ENCODE measurements at regions not wholly inside any gene's neighbourhood (a gene's known extent, or its start where the extent isn't known, plus 50 kb on each side); places are given as distances from the start of the nearest gene placed in this dataset.

- BruUV-seq (replicated peaks) = no TSS peak
- no peak overlapping the region for H3K4me3 Mint-ChIP-seq (ENCODE audit: unreplicated experiment)
- H3K36me3 Mint-ChIP-seq (ENCODE audit: insufficient read depth, unreplicated experiment) = no peaks in the 10 kb centered on the region
- no peak overlapping the region for H3K4me3 ChIP-seq (ENCODE audit: low read depth, low read length)
- H3K27ac Mint-ChIP-seq (ENCODE audit: unreplicated experiment) = no peak overlapping the region
- intact Hi-C loops (cut with micrococcal nuclease; ENCODE audit: unreplicated experiment) = no loop called here
- POLR2A ChIA-PET = no interaction called here
- DNase-seq = no peak
- TF ChIP-seq CTCF (IDR thresholded peaks at IDR 0.05; ENCODE audit: insufficient read depth in 1 of 2, low read depth in 1 of 2, low read length in 1 of 2, severe bottlenecking in 1 of 2, unreplicated experiment in 1 of 2) = no peak
- H3K27me3 Mint-ChIP-seq (ENCODE audit: insufficient read depth, unreplicated experiment) = peaks cover 42% of the 10 kb centered on the region
- H3K9me3 ChIP-seq = no peaks in the 10 kb centered on the region
- H3K4me1 Mint-ChIP-seq (ENCODE audit: low read depth, unreplicated experiment) = peaks cover 5% of the 10 kb centered on the region
- no peaks in the 10 kb centered on the region for H3K36me3 ChIP-seq (ENCODE audit: control insufficient read depth, insufficient read depth, low read length)
- no peaks in the 10 kb centered on the region for H3K4me1 ChIP-seq
- H3K27me3 ChIP-seq (replicated peaks; ENCODE audit: control insufficient read depth, insufficient read depth, low read length) = peaks cover 6% of the 10 kb centered on the region
- CTCF ChIA-PET = no interaction called here
- H3K9me3 Mint-ChIP-seq (ENCODE audit: unreplicated experiment) = no peaks in the 10 kb centered on the region
Observed at GRCh38 chr11:45484326-45484883, 181.0 kb downstream of the CHST1 start.

- H3K9me3 ChIP-seq = no peaks in the 10 kb centered on the region
- no peak overlapping the region for H3K4me3 ChIP-seq (ENCODE audit: low read depth, low read length)
- H3K36me3 Mint-ChIP-seq (ENCODE audit: insufficient read depth, unreplicated experiment) = no peaks in the 10 kb centered on the region
- CTCF ChIA-PET = no interaction called here
- DNase-seq = no peak
- H3K36me3 ChIP-seq (ENCODE audit: control insufficient read depth, insufficient read depth, low read length) = no peaks in the 10 kb centered on the region
- intact Hi-C loops (cut with micrococcal nuclease; ENCODE audit: unreplicated experiment) = no loop called here
- H3K4me3 Mint-ChIP-seq (ENCODE audit: unreplicated experiment) = no peak overlapping the region
- H3K4me1 ChIP-seq = no peaks in the 10 kb centered on the region
- BruUV-seq (replicated peaks) = no TSS peak
- H3K4me1 Mint-ChIP-seq (ENCODE audit: low read depth, unreplicated experiment) = peaks cover 5% of the 10 kb centered on the region
- peaks cover 6% of the 10 kb centered on the region for H3K27me3 ChIP-seq (replicated peaks; ENCODE audit: control insufficient read depth, insufficient read depth, low read length)
- H3K27me3 Mint-ChIP-seq (ENCODE audit: insufficient read depth, unreplicated experiment) = peaks cover 43% of the 10 kb centered on the region
- H3K9me3 Mint-ChIP-seq (ENCODE audit: unreplicated experiment) = no peaks in the 10 kb centered on the region
- POLR2A ChIA-PET = no interaction called here
- H3K27ac Mint-ChIP-seq (ENCODE audit: unreplicated experiment) = no peak overlapping the region
- no peak for TF ChIP-seq CTCF (IDR thresholded peaks at IDR 0.05; ENCODE audit: insufficient read depth in 1 of 2, low read depth in 1 of 2, low read length in 1 of 2, severe bottlenecking in 1 of 2, unreplicated experiment in 1 of 2)
Observed at GRCh38 chr11:45483416-45483815, 182.0 kb downstream of the CHST1 start.

- no peaks in the 10 kb centered on the region for H3K9me3 Mint-ChIP-seq (ENCODE audit: unreplicated experiment)
- TF ChIP-seq CTCF (IDR thresholded peaks at IDR 0.05; ENCODE audit: insufficient read depth in 1 of 2, low read depth in 1 of 2, low read length in 1 of 2, severe bottlenecking in 1 of 2, unreplicated experiment in 1 of 2) = no peak
- intact Hi-C loops (cut with micrococcal nuclease; ENCODE audit: unreplicated experiment) = no loop called here
Observed at GRCh38 chr11:45482331-45482730, 183.1 kb downstream of the CHST1 start.

More at GRCh38 chr11:45482331-45482730, 183.1 kb downstream of the CHST1 start:
- Mint-ChIP-seq H3K27ac (ENCODE audit: unreplicated experiment) (no peak overlapping the region), H3K4me3 (ENCODE audit: unreplicated experiment) (no peak overlapping the region), H3K4me1 (ENCODE audit: low read depth, unreplicated experiment) (peaks cover 5% of the 10 kb centered on the region), H3K27me3 (ENCODE audit: insufficient read depth, unreplicated experiment) (peaks cover 43% of the 10 kb centered on the region), H3K36me3 (ENCODE audit: insufficient read depth, unreplicated experiment) (no peaks in the 10 kb centered on the region)
- CTCF ChIA-PET = no interaction called here
- H3K9me3 ChIP-seq = no peaks in the 10 kb centered on the region
- peaks cover 6% of the 10 kb centered on the region for H3K27me3 ChIP-seq (replicated peaks; ENCODE audit: control insufficient read depth, insufficient read depth, low read length)
- H3K4me1 ChIP-seq = no peaks in the 10 kb centered on the region
- POLR2A ChIA-PET = no interaction called here
- no peak for DNase-seq
- BruUV-seq (replicated peaks) = no TSS peak
- no peak overlapping the region for H3K4me3 ChIP-seq (ENCODE audit: low read depth, low read length)
- H3K36me3 ChIP-seq (ENCODE audit: control insufficient read depth, insufficient read depth, low read length) = no peaks in the 10 kb centered on the region

Data from Caco-2 (cell line).